ENCODE measurements at regions not wholly inside any gene's neighbourhood (a gene's known extent, or its start where the extent isn't known, plus 50 kb on each side); places are given as distances from the start of the nearest gene placed in this dataset.

GRCh38 chr5:28831042-28831441 is 1792.7 kb upstream of the CDH9 start:
- TF ChIP-seq CTCF (conservative IDR thresholded peaks at IDR 0.05 in 1 of 2, IDR thresholded peaks at IDR 0.05 in 1 of 2; ENCODE audit: low read depth in 1 of 2, low read length in 2 of 2) (no peak), EZH2 (IDR thresholded peaks at IDR 0.05; ENCODE audit: low read length, missing control alignments) (no peak)

Data from fibroblast of lung (primary cell).